IPS DF 19.7 (cell line): ENCODE measurements at regions not wholly inside any gene's neighbourhood (a gene's known extent, or its start where the extent isn't known, plus 50 kb on each side); places are given as distances from the start of the nearest gene placed in this dataset.

Source experiments
- DNase-seq: peaks from one replicate; pipeline ENCODE4 v3.0.0-alpha.2; 2013; ENCODE audit warnings: low read depth, low spot score

DNA sequence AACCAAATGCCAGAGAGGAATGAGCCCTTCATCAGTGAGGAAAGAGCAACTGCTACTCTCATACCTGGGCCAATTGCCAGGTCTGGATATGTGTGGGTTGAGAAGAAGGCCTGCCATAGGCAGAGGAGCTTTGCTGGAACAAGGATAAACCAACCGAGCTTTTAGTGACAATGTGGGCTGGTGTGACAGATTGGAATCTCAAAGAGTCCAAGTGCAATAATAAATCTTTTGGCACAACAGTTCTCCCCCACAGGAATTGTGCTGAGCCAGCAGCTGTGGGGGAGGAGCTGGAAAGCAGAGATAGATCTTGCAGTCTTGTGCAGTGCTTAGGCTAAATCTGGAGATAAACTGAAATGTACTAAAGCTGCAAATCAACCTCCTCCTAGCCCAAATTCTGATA is 79.4 kb upstream of the ISX start:
- no peak for DNase-seq

- DNase-seq, result peak; percentile 15
Measured at GRCh38 chr22:34992672-34993071, 73.3 kb upstream of the ISX start.

GRCh38 chr22:34993548-34993947 is 72.4 kb upstream of the ISX start:
- DNase-seq, result no peak

DNA sequence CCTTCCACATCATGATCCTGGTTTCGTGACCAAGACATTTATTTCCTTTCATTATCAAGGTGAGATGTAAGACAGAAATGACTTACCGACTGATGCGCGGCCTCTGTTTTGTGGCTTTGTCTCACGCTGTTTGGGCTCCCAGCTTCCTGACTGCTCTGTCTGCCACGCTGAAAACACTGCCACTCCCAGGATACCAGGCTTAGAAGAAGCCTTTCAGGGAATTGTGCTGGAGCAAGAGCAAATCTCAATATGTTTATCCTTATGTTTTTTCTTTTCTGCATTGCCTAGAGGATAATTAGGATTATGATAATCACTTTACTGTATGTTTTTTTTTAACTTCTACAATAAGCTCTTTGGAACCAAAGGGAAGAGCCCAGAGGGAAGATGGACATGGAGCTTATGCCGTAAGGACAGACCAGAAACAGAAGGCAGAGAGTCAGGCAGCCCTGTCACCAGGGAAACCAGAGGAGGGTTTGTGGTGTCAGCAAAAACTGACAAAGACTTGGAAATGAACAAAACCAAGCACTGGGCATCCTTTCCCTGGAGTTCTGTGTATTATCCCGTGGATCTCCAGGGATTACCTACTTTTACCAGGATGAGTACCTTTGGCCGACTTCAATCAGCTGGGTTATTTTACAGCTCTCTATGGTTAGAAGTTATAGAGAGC is 68.2 kb upstream of the ISX start:
- no peak for DNase-seq

DNA sequence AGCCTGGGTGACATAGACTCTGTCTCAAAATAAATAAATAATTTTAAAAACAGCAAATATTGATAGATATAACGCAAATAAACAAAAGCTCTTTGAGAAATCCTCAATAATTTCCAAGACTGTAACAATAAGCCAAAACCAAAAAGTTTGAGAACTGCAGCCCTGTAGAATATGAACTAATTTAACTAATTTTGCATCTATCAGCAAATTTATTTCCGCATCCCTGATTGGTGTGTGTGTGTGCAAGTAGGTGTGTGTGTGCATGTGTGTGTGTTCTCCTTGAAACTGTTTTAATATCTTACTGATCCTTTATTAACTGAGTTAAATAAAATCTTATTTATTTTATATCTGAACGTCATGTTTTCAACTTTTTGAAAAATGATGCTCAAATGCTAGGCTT is 67.0 kb upstream of the ISX start:
- DNase-seq, result no peak

GRCh38 chr22:35008213-35008612 is 57.7 kb upstream of the ISX start:
- DNase-seq, result no peak

DNA sequence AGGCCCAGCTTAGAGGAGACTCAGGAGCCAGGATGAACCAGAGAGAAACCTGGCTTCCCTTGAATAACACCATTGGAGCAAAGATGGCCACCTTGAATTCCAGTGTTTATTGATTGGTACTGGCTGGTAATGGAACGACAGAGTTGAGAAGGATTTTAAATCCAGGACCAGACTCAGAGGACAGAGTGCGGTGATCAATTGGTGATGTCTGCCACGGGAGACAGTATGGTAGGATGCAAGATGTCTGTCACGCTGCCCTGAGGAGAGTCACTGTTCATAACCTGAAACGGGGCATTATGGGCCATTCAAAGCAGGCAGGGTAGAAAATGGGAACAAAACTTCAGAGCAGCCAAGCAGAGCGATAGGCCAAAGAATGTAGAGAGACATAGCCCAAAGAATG is 55.4 kb upstream of the ISX start:
- DNase-seq, result no peak

DNA sequence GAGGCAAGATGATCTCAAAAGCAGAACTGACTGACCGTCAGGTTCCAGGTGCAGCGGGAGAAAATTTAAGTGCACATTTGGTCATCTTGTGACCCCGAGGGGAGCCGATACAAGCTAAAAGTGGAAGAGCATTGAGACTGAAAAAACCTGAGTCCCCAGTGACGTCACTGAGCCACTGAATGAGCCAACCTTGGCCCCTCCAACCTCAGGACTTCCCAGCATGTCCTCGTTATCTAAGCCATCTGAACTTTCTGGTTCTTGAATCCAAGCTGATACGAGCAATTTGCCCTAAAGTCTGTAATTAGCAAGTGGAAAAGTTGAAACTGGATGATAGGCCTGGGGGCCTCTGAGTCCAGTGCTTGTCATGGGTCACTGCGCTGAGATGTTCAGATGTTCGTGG is 51.1 kb upstream of the ISX start:
- DNase-seq, result no peak
